ENCODE measurements at regions not wholly inside any gene's neighbourhood (a gene's known extent, or its start where the extent isn't known, plus 50 kb on each side); places are given as distances from the start of the nearest gene placed in this dataset.

GRCh38 chr18:45548614-45549013, 66.7 kb upstream of the SLC14A2 start:
- DNase-seq, result no peak

- DNase-seq, result no peak
These were observed 66.0 kb upstream of the SLC14A2 start for GRCh38 chr18:45549290-45549689.

- DNase-seq, result no peak
These were observed 64.0 kb upstream of the SLC14A2 start for GRCh38 chr18:45551142-45551815.

GRCh38 chr18:45553723-45554388, 61.4 kb upstream of the SLC14A2 start:
- DNase-seq, result no peak

- no peak for DNase-seq
These were observed 60.9 kb upstream of the SLC14A2 start for GRCh38 chr18:45554389-45554737.

- DNase-seq, result no peak
These were observed 59.1 kb upstream of the SLC14A2 start for GRCh38 chr18:45556222-45556621.

- no peak for DNase-seq
These were observed 58.0 kb upstream of the SLC14A2 start for GRCh38 chr18:45557287-45557686.

GRCh38 chr18:45557779-45558178, 57.5 kb upstream of the SLC14A2 start:
- no peak for DNase-seq

- DNase-seq, result no peak
These were observed 56.0 kb upstream of the SLC14A2 start for GRCh38 chr18:45559258-45559657.

GRCh38 chr18:45560870-45561269, 54.4 kb upstream of the SLC14A2 start:
- no peak for DNase-seq

GRCh38 chr18:45562567-45563479, 52.5 kb upstream of the SLC14A2 start:
- no peak for DNase-seq

- no peak for DNase-seq
These were observed 49.9 kb upstream of the SLC14A2 start for GRCh38 chr18:45565280-45565970.
